Astrocyte of the cerebellum (primary cell): ENCODE measurements at regions not wholly inside any gene's neighbourhood (a gene's known extent, or its start where the extent isn't known, plus 50 kb on each side); places are given as distances from the start of the nearest gene placed in this dataset.

Experiments used
- DNase-seq: peaks from one replicate; pipeline ENCODE4 v3.0.0-alpha.2; 2011; ENCODE audit warnings: low read depth
- H3K4me3 ChIP-seq: 2 replicates; pipeline ENCODE4 v1.5.1; 2011; ENCODE audit warnings: mild to moderate bottlenecking, low read depth, low read length, moderate library complexity
- in situ Hi-C: cut with HindIII; loops from 2 replicates; pipeline ENCODE4 v1.10.0; 2017; ENCODE audit warnings: low sequenced_read_pairs
- TF ChIP-seq, protein P1 (sequence below): IDR thresholded peaks from 2 replicates; pipeline ENCODE4 v1.5.1; 2012; ENCODE audit warnings: low read length, low read depth, moderate library complexity, mild to moderate bottlenecking; ENCODE audit errors: missing control alignments

GRCh38 chr11:127157225-127157624 is 156.7 kb upstream of the KIRREL3 start:
- in situ Hi-C loops, result no loop called here
- no peak overlapping the region for H3K4me3 ChIP-seq
- no peak for DNase-seq
- TF ChIP-seq, protein P1, sequence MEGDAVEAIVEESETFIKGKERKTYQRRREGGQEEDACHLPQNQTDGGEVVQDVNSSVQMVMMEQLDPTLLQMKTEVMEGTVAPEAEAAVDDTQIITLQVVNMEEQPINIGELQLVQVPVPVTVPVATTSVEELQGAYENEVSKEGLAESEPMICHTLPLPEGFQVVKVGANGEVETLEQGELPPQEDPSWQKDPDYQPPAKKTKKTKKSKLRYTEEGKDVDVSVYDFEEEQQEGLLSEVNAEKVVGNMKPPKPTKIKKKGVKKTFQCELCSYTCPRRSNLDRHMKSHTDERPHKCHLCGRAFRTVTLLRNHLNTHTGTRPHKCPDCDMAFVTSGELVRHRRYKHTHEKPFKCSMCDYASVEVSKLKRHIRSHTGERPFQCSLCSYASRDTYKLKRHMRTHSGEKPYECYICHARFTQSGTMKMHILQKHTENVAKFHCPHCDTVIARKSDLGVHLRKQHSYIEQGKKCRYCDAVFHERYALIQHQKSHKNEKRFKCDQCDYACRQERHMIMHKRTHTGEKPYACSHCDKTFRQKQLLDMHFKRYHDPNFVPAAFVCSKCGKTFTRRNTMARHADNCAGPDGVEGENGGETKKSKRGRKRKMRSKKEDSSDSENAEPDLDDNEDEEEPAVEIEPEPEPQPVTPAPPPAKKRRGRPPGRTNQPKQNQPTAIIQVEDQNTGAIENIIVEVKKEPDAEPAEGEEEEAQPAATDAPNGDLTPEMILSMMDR, result no peak

DNA sequence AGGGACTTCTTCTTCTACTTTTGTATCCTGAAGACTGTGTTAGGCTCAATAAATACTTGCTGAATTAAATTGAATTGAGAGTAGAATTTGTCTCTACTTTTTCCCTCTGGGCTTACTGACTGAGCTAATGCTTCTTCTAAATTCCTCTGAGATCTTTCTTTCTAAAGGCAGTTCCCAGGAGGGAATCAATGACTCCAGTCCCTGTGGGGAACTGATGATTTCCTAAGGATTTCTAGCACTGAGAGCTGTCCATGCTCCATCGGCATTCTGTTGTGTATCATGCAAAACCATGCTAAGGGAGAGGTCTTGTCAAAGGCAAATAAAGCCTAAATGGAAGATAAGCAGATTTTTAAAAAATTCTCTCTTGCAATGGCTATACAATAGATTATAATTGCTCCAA is 148.8 kb upstream of the KIRREL3 start:
- TF ChIP-seq, protein P1, result no peak
- in situ Hi-C loops, result no loop called here
- H3K4me3 ChIP-seq, result no peak overlapping the region
- DNase-seq, result no peak

- DNase-seq, result no peak
- TF ChIP-seq, protein P1, result no peak
- H3K4me3 ChIP-seq, result no peak overlapping the region
- in situ Hi-C loops, result no loop called here
These were observed 142.7 kb upstream of the KIRREL3 start for GRCh38 chr11:127143251-127143650.

GRCh38 chr11:127138613-127139012 is 138.0 kb upstream of the KIRREL3 start:
- H3K4me3 ChIP-seq, result no peak overlapping the region
- in situ Hi-C loops, result no loop called here
- TF ChIP-seq, protein P1, result no peak
- DNase-seq, result no peak

DNA sequence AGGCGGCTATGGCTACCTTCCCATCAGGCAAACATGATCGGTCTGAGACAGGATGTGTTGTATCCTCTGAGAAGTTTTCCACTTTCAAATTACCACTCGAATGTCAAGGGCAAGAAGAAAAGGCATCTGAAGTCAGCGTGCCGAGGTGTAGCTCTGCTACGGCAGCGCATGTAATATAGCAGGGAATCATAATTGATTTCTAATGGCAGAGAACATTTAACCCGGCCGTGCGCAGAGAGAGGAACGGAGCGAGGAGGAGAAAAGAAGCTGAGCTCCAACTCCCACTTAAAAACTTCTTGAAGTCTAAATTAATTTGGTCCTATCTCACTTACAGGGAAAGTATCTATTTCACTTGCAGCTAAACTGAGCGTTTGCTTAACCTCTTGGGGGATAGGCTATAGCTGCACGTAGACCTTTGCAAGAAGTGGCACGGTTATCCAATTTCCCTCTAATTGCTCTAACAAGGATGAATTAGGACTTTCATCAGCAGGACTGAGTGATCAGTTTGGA is 137.3 kb upstream of the KIRREL3 start:
- H3K4me3 ChIP-seq, result no peak overlapping the region
- in situ Hi-C loops, result no loop called here
- DNase-seq, result no peak
- TF ChIP-seq, protein P1, result no peak

- no peak overlapping the region for H3K4me3 ChIP-seq
- TF ChIP-seq, protein P1, result no peak
- DNase-seq, result no peak
- in situ Hi-C loops, result no loop called here
These were observed 135.9 kb upstream of the KIRREL3 start for GRCh38 chr11:127136438-127136837.

- H3K4me3 ChIP-seq, result no peak overlapping the region
- no peak for DNase-seq
- in situ Hi-C loops, result no loop called here
- TF ChIP-seq, protein P1, result no peak
These were observed 134.7 kb upstream of the KIRREL3 start for GRCh38 chr11:127135256-127135655.
